Sigmoid colon (tissue), 6 donors: ENCODE measurements at regions not wholly inside any gene's neighbourhood (a gene's known extent, or its start where the extent isn't known, plus 50 kb on each side); places are given as distances from the start of the nearest gene placed in this dataset.
A peak's percentile ranks its signal among the peaks of the same experiment; 100 is the strongest.

Source experiments
- DNase-seq: peaks from one replicate; pipeline ENCODE4 v3.0.0-alpha.2; 2019
- H3K27ac ChIP-seq, 4 donors: fragments of 200-600 bp; sonication (generic); one replicate each; pipeline ENCODE4 v1.5.1; 2016 to 2019; ENCODE audit warnings: mild to moderate bottlenecking in 1 of 4
- H3K27me3 ChIP-seq, 3 donors: fragments of 200-600 bp; sonication (generic); one replicate each; pipeline ENCODE4 v1.5.1; 2019; ENCODE audit warnings: mild to moderate bottlenecking in 1 of 3
- H3K36me3 ChIP-seq, 4 donors: fragments of 200-600 bp; sonication (generic); one replicate each; pipeline ENCODE4 v1.5.1; 2016 to 2019
- H3K4me1 ChIP-seq, 4 donors: fragments of 200-600 bp; sonication (generic); one replicate each; pipeline ENCODE4 v1.5.1; 2017 to 2019
- H3K4me3 ChIP-seq, 4 donors: fragments of 200-600 bp; sonication (generic); one replicate each; pipeline ENCODE4 v1.5.1; 2017 to 2019; ENCODE audit warnings: mild to moderate bottlenecking in 2 of 4, moderate library complexity in 1 of 4
- H3K9me3 ChIP-seq, 4 donors: fragments of 200-600 bp in 3 of 4; sonication (generic) in 3 of 4; one replicate each; pipeline versions ENCODE4 v1.5.1 to v1.6.1; 2013 to 2019
- EP300 ChIP-seq, 4 donors: sonication (generic); formaldehyde crosslinking; IDR thresholded peaks; one replicate each; pipeline ENCODE4 v1.6.1; 2017; ENCODE audit warnings: antibody characterized with exemption in 4 of 4
- POLR2A ChIP-seq, 2 donors: fragments of 450-650 bp; IDR thresholded peaks; one replicate each; pipeline ENCODE4 v1.6.1; 2016; ENCODE audit warnings: antibody characterized with exemption in 2 of 2, mild to moderate bottlenecking in 2 of 2, moderate library complexity in 2 of 2
- POLR2AphosphoS5 ChIP-seq, 4 donors: sonication (generic); formaldehyde crosslinking; IDR thresholded peaks; one replicate each; pipeline ENCODE4 v1.6.1; 2017; ENCODE audit warnings: antibody characterized with exemption in 4 of 4
- WGBS, 2 donors: extraction: QIAGEN DNeasy Blood & Tissue Kit; methylation state at CpG; one replicate each; pipeline ENCODE4 v1.1.7; 2013; 5-methylcytosine and 5-hydroxymethylcytosine counted together
- intact Hi-C: fragments of 100-400 bp; cut with DNase I; formaldehyde crosslinking; loops from one replicate; pipeline ENCODE4 v1.15.1; 2023
- TF ChIP-seq, protein P1 (sequence below), 4 experiments: fragments of 450-650 bp in 3 of 4; fragments of 200-600 bp in 1 of 4; IDR thresholded peaks; one replicate each; pipeline ENCODE4 v1.5.1; 2016 to 2019; ENCODE audit warnings: antibody characterized with exemption in 4 of 4, mild to moderate bottlenecking in 3 of 4, moderate library complexity in 2 of 4
- donor health status: healthy with polysubstance abuse.
- donor health status: healthy.

- intact Hi-C loops, result loop anchor here (5.0 to 10.0 kb wide), 4 partner anchors 80 to 480 kb away; no protein-coding TSS in a partner anchor
- H3K36me3 ChIP-seq, result no peaks in the 10 kb centered on the region
Observed at GRCh38 chr6:21666853-21667681, 73.5 kb downstream of the SOX4 start.

DNA sequence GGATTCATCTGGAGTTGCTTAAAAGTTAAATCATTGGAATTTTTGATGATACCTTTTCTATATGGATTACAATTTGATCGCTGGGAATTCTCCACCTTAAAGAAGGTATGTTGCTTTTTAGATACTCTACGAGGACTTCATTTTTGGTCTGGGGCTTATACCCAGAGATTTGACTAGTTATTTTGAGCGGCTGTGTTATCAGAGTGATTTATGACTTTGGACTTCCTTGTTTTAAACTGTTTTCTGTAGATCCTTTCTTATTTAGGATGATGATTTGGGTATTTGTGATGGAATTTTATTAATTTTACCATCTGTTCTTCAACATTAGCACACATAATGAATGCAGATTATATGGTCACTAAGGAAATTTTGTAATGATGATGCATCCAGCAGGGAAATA lies 75.2 kb downstream of the SOX4 start:
- 46 to 55% methylated on average over 3 of the region's 3 CpGs for WGBS, 2 donors
- peaks cover 0 to 50% (median 22%) of the 10 kb centered on the region in 4 donors for H3K4me1 ChIP-seq
- TF ChIP-seq POLR2AphosphoS5 (IDR thresholded peaks at IDR 0.05) (no peak), EP300 (IDR thresholded peaks at IDR 0.05) (no peak), POLR2A (IDR thresholded peaks at IDR 0.05) (no peak)
- TF ChIP-seq, protein P1, sequence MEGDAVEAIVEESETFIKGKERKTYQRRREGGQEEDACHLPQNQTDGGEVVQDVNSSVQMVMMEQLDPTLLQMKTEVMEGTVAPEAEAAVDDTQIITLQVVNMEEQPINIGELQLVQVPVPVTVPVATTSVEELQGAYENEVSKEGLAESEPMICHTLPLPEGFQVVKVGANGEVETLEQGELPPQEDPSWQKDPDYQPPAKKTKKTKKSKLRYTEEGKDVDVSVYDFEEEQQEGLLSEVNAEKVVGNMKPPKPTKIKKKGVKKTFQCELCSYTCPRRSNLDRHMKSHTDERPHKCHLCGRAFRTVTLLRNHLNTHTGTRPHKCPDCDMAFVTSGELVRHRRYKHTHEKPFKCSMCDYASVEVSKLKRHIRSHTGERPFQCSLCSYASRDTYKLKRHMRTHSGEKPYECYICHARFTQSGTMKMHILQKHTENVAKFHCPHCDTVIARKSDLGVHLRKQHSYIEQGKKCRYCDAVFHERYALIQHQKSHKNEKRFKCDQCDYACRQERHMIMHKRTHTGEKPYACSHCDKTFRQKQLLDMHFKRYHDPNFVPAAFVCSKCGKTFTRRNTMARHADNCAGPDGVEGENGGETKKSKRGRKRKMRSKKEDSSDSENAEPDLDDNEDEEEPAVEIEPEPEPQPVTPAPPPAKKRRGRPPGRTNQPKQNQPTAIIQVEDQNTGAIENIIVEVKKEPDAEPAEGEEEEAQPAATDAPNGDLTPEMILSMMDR (IDR thresholded peaks at IDR 0.05), result no peak
- intact Hi-C loops, result loop anchor here (5.0 to 10.0 kb wide), 4 partner anchors 79 to 479 kb away; no protein-coding TSS in a partner anchor
- peaks cover 0 to 10% (median 0%) of the 10 kb centered on the region in 3 donors for H3K27me3 ChIP-seq
- H3K4me3 ChIP-seq, result peak overlapping the region in 1 of 4 donors; percentile 64
- no peak for DNase-seq
- H3K36me3 ChIP-seq, result no peaks in the 10 kb centered on the region
- peak overlapping the region in 2 of 4 donors; percentile 81 for H3K27ac ChIP-seq
- H3K9me3 ChIP-seq, result no peaks in the 10 kb centered on the region

More at GRCh38 chr6:21666853-21667681, 73.5 kb downstream of the SOX4 start:
- H3K4me3 ChIP-seq, result peak overlapping the region; percentile 42 to 73 (median 64)
- DNase-seq, result no peak
- TF ChIP-seq, protein P1 (IDR thresholded peaks at IDR 0.05), result no peak
- TF ChIP-seq POLR2A (IDR thresholded peaks at IDR 0.05) (no peak), EP300 (IDR thresholded peaks at IDR 0.05) (no peak), POLR2AphosphoS5 (IDR thresholded peaks at IDR 0.05) (peak in 1 of 4 donors; percentile 19)
- peak overlapping the region; percentile 61 to 81 (median 78) for H3K27ac ChIP-seq
- no peaks in the 10 kb centered on the region for H3K9me3 ChIP-seq
- WGBS, 2 donors, result 5 to 11% methylated on average over 27 of the region's 27 CpGs
- peaks cover 0 to 10% (median 0%) of the 10 kb centered on the region in 3 donors for H3K27me3 ChIP-seq
- H3K4me1 ChIP-seq, result peaks cover 0 to 50% (median 22%) of the 10 kb centered on the region in 4 donors

DNA sequence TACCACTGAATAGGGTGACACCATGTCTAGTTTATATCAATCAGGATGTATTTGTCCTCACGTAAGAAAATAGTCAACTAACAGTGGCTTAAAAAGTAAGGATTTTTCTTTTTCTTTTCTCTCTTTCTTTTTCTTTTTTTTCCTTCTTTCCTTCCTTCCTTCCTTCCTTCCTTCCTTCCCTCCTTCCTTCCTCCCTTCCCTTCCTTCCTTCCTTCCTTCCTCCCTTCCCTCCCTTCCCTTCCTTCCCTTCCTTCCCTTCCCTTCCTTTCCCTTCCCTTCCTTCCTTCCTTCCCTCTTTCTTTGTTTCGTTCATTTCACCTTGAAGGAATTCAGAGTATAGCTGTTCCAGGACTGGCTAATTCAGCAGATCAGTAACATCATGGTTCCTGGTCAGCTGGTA lies 83.2 kb downstream of the SOX4 start:
- 42 to 95% methylated on average over 2 of the region's 2 CpGs for WGBS, 2 donors
- Histone ChIP-seq H3K4me3 (no peak overlapping the region), H3K9me3 (no peaks in the 10 kb centered on the region), H3K27me3 (no peaks in the 10 kb centered on the region), H3K36me3 (no peaks in the 10 kb centered on the region), H3K4me1 (peaks cover 0 to 14% (median 11%) of the 10 kb centered on the region in 4 donors), H3K27ac (no peak overlapping the region)
- TF ChIP-seq EP300 (IDR thresholded peaks at IDR 0.05), result no peak
- TF ChIP-seq POLR2AphosphoS5 (IDR thresholded peaks at IDR 0.05), result no peak
- TF ChIP-seq, protein P1 (IDR thresholded peaks at IDR 0.05), result no peak
- TF ChIP-seq POLR2A (IDR thresholded peaks at IDR 0.05), result no peak
- no peak for DNase-seq
- intact Hi-C loops, result no loop called here

DNA sequence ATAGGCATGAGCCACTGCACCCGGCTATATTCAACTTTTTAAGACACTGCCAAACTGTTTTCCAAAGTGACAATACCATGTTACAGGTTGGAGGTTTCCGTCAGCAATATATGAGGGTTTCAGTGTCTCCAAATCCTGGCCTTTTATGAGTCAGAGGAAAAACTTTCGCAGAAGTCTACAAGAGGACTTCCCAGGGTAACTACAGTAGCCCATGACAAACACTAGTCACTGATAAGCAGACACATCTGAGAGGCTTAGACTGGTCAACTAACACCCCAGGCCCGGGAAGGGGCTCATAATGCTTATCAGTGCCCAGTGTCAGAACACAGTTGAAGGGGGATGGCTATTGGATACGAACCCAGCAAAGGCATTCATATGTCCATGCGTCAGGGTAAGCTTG lies 85.4 kb downstream of the SOX4 start:
- H3K27ac ChIP-seq, result peak overlapping the region; percentile 37 to 77 (median 54)

More for the DNA sequence above, 85.4 kb downstream of the SOX4 start:
- Histone ChIP-seq H3K4me1 (peaks cover 0 to 14% (median 11%) of the 10 kb centered on the region in 4 donors), H3K9me3 (no peaks in the 10 kb centered on the region), H3K27me3 (no peaks in the 10 kb centered on the region), H3K36me3 (no peaks in the 10 kb centered on the region), H3K4me3 (no peak overlapping the region)
- no peak for DNase-seq
- WGBS, 2 donors, result 92 to 93% methylated on average over 6 of the region's 6 CpGs
- intact Hi-C loops, result no loop called here
- TF ChIP-seq POLR2AphosphoS5 (IDR thresholded peaks at IDR 0.05) (no peak), EP300 (IDR thresholded peaks at IDR 0.05) (no peak), POLR2A (IDR thresholded peaks at IDR 0.05) (no peak)
- TF ChIP-seq, protein P1 (IDR thresholded peaks at IDR 0.05), result no peak
